B cell (primary cell): ENCODE measurements at regions not wholly inside any gene's neighbourhood (a gene's known extent, or its start where the extent isn't known, plus 50 kb on each side); places are given as distances from the start of the nearest gene placed in this dataset.

Experiments used
- ATAC-seq: fragments of 200-7000 bp; cut with Tn5 transposase; one replicate; pipeline ENCODE4 v1.10.0; 2021; ENCODE audit warnings: low read depth, mild to moderate bottlenecking, moderate number of reproducible peaks, moderate library complexity
- CTCF ChIA-PET: fragments of 350-600 bp; sonication (Branson Sonifier 250); formaldehyde crosslinking; loops from one replicate; lab custom pipeline; 2021; ENCODE audit warnings: antibody characterized with exemption, inconsistent platforms; lab: Charles Lee
- POLR2A ChIA-PET: fragments of 350-600 bp; sonication (Branson Sonifier 250); formaldehyde crosslinking; loops from one replicate; lab custom pipeline; 2021; ENCODE audit warnings: antibody characterized with exemption; lab: Charles Lee
- DNase-seq: peaks from one replicate; pipeline ENCODE4 v3.0.0; 2013
- H2AFZ ChIP-seq: 2 replicates; pipeline ENCODE4 v1.6.1; 2012; ENCODE audit warnings: mild to moderate bottlenecking, low read depth, low read length; ENCODE audit not compliant: insufficient read depth, poor library complexity, severe bottlenecking
- H3K27ac ChIP-seq, 2 donors: 1 replicate in 1 of 2; 2 replicates in 1 of 2; pipeline ENCODE4 v1.5.1; 2012 to 2013; ENCODE audit warnings: low read length in 2 of 2, mild to moderate bottlenecking in 2 of 2, moderate library complexity in 1 of 2
- H3K27me3 ChIP-seq, 4 experiments: fragments of 200-600 bp in 1 of 4; sonication (generic) in 1 of 4; replicated peaks in 1 of 4; 1 replicate in 2 of 4; 2 replicates in 2 of 4; pipeline versions ENCODE4 v1.6.1 to v1.7.0; 2013 to 2016; ENCODE audit warnings: low read length in 3 of 4, mild to moderate bottlenecking in 2 of 4, mixed read lengths in 1 of 4, moderate library complexity in 1 of 4; ENCODE audit not compliant: insufficient read depth in 4 of 4, control insufficient read depth in 3 of 4; ENCODE audit errors: control extremely low read depth in 1 of 4
- H3K36me3 ChIP-seq, 2 experiments: replicated peaks in 1 of 2; 1 replicate in 1 of 2; 2 replicates in 1 of 2; pipeline versions ENCODE4 v1.6.1 to v1.7.1; 2013; ENCODE audit warnings: low read length in 1 of 2; ENCODE audit not compliant: insufficient read depth in 2 of 2, control insufficient read depth in 1 of 2; ENCODE audit errors: control extremely low read depth in 1 of 2, extremely low read depth in 1 of 2
- H3K4me1 ChIP-seq, 2 donors: fragments of 200-600 bp in 1 of 2; sonication (generic) in 1 of 2; 1 replicate in 1 of 2; 2 replicates in 1 of 2; pipeline versions ENCODE4 v1.5.1 to v1.6.1; 2013 to 2017; ENCODE audit warnings: low read length in 2 of 2; ENCODE audit not compliant: control insufficient read depth in 2 of 2, insufficient read depth in 2 of 2
- H3K4me2 ChIP-seq: replicated peaks from 2 replicates; pipeline ENCODE3; 2012; ENCODE audit warnings: mild to moderate bottlenecking, low read depth, low read length; ENCODE audit not compliant: poor library complexity, severe bottlenecking
- H3K4me3 ChIP-seq, 5 experiments: fragments of 200-600 bp in 1 of 5; sonication (generic) in 1 of 5; 1 replicate in 3 of 5; 2 replicates in 2 of 5; pipeline versions ENCODE4 v1.5.1 to v1.7.0; 2011 to 2016; ENCODE audit warnings: low read length in 4 of 5, mild to moderate bottlenecking in 4 of 5, low read depth in 2 of 5, control low read depth in 1 of 5, moderate library complexity in 1 of 5; ENCODE audit not compliant: insufficient read depth in 1 of 5; ENCODE audit errors: control extremely low read depth in 1 of 5, extremely low read depth in 1 of 5
- H3K79me2 ChIP-seq: fragments of 200-600 bp; sonication (generic); one replicate; pipeline ENCODE4 v1.6.0; 2016; ENCODE audit warnings: low read length; ENCODE audit not compliant: control insufficient read depth, insufficient read depth
- H3K9ac ChIP-seq: fragments of 200-600 bp; sonication (generic); 2 replicates; pipeline ENCODE4 v1.6.1; 2017; ENCODE audit warnings: mild to moderate bottlenecking, low read length, moderate library complexity
- H3K9me3 ChIP-seq, 3 donors: one replicate each; pipeline versions ENCODE4 v1.6.1 to v1.7.1; 2013; ENCODE audit warnings: low read length in 2 of 3; ENCODE audit not compliant: control insufficient read depth in 2 of 3, insufficient read depth in 1 of 3; ENCODE audit errors: control extremely low read depth in 1 of 3
- H4K20me1 ChIP-seq: 2 replicates; pipeline ENCODE4 v1.6.0; 2012; ENCODE audit warnings: mild to moderate bottlenecking, low read length; ENCODE audit not compliant: insufficient read depth, control insufficient read depth, poor library complexity, severe bottlenecking
- H3K27ac Mint-ChIP-seq: one replicate; pipeline ENCODE4 v1.8.0; 2021; ENCODE audit warnings: mixed read lengths
- H3K27me3 Mint-ChIP-seq: one replicate; pipeline ENCODE4 v1.8.0; 2021; ENCODE audit warnings: mixed read lengths
- H3K4me1 Mint-ChIP-seq: one replicate; pipeline ENCODE4 v1.8.0; 2021; ENCODE audit warnings: mixed read lengths
- H3K4me3 Mint-ChIP-seq: one replicate; pipeline ENCODE4 v1.8.0; 2021; ENCODE audit warnings: mixed read lengths
- H3K9me3 Mint-ChIP-seq: one replicate; pipeline ENCODE4 v1.8.0; 2022; ENCODE audit warnings: mixed read lengths; ENCODE audit not compliant: insufficient read depth
- EZH2 ChIP-seq: IDR thresholded peaks from 2 replicates; pipeline ENCODE4 v1.6.1; 2012; ENCODE audit warnings: borderline replicate concordance, low read depth, mild to moderate bottlenecking, moderate library complexity, low read length; ENCODE audit not compliant: insufficient read depth, poor library complexity, severe bottlenecking
- WGBS: methylation state at CpG from one replicate; pipeline ENCODE4 v1.1.5; 2013; ENCODE audit warnings: missing lambda C conversion rate; ENCODE audit not compliant: insufficient coverage; 5-methylcytosine and 5-hydroxymethylcytosine counted together
- intact Hi-C: fragments of 100-400 bp; cut with micrococcal nuclease; formaldehyde crosslinking; loops from one replicate; pipeline ENCODE4 v1.10.0; 2022
- TF ChIP-seq, protein P1 (sequence below): fragments of 200-600 bp; IDR thresholded peaks from one replicate; pipeline ENCODE4 v1.8.0; 2022; ENCODE audit warnings: antibody characterized with exemption, mild to moderate bottlenecking

DNA sequence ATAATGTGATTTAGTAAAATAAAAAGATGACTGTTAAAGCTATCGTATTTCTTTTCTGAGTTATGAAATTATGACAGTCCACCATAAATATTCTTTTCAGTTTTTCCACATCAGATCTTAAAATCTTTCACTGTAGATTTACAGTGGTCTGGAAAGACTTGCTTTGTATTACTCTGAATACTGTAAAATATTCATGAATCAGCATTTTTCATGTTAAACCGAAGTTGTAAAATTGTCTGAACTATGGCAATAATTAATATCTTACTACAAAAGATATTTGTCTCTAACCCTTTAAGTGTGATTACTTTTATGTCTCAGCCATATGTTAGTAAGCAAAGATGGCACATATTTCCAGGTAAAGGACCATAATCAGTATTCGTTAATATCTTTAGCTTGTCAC lies 1397.2 kb upstream of the PCDH9 start:
- Mint-ChIP-seq H3K4me3 (no peak overlapping the region), H3K9me3 (no peaks in the 10 kb centered on the region), H3K4me1 (no peaks in the 10 kb centered on the region), H3K27me3 (no peaks in the 10 kb centered on the region), H3K27ac (no peak overlapping the region)
- ChIA-PET CTCF (no interaction called here), POLR2A (no interaction called here)
- no CpG with 5 or more reads among the region's 3 CpGs for WGBS
- Histone ChIP-seq H3K79me2 (no peaks in the 10 kb centered on the region), H4K20me1 (no peaks in the 10 kb centered on the region), H3K27me3 (no peaks in the 10 kb centered on the region), H3K4me3 (no peak overlapping the region), H3K9me3 (peaks cover 0 to 1% (median 0%) of the 10 kb centered on the region in 3 donors), H3K36me3 (no peaks in the 10 kb centered on the region), H2AFZ (no peak overlapping the region), H3K9ac (no peak overlapping the region), H3K27ac (no peak overlapping the region), H3K4me2 (no peak overlapping the region), H3K4me1 (no peaks in the 10 kb centered on the region)
- TF ChIP-seq, protein P1, sequence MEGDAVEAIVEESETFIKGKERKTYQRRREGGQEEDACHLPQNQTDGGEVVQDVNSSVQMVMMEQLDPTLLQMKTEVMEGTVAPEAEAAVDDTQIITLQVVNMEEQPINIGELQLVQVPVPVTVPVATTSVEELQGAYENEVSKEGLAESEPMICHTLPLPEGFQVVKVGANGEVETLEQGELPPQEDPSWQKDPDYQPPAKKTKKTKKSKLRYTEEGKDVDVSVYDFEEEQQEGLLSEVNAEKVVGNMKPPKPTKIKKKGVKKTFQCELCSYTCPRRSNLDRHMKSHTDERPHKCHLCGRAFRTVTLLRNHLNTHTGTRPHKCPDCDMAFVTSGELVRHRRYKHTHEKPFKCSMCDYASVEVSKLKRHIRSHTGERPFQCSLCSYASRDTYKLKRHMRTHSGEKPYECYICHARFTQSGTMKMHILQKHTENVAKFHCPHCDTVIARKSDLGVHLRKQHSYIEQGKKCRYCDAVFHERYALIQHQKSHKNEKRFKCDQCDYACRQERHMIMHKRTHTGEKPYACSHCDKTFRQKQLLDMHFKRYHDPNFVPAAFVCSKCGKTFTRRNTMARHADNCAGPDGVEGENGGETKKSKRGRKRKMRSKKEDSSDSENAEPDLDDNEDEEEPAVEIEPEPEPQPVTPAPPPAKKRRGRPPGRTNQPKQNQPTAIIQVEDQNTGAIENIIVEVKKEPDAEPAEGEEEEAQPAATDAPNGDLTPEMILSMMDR, result no peak
- TF ChIP-seq EZH2, result no peak
- no peak for DNase-seq
- no peak for ATAC-seq
- intact Hi-C loops, result no loop called here

DNA sequence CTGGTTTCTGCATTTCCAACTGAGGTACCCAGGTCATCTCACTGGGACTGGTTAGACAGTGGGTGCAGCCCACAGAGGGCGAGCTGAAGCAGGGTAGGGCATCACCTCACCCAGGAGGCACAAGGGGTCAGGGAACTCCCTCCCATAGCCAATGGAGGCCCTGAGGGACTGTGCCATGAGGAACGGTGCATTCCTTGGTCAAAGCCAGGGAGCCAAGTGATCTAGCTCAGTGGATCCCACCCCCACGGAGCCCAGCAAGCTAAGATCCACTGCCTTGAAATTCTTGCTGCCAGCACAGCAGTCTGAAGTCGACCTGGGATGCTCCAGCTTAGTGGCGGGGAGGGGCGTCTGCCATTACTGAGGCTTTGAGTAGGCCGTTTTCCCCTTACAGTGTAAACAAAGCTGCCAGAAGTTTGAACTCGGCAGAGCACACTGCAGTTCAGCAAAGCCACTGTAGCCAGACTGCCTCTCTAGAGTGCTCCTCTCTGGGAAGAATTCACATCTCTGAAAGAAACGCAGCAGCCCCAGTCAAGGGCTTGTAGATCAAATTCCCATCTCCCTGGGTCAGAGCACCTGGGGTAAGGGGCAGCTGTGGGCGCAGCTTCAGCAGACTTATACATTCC lies 1386.6 kb upstream of the PCDH9 start:
- ChIA-PET CTCF (no interaction called here), POLR2A (no interaction called here)
- Histone ChIP-seq H3K4me2 (no peak overlapping the region), H2AFZ (no peak overlapping the region), H3K27ac (no peak overlapping the region), H3K4me1 (no peaks in the 10 kb centered on the region), H3K27me3 (no peaks in the 10 kb centered on the region), H3K9me3 (peaks cover 0 to 10% (median 0%) of the 10 kb centered on the region in 3 donors), H3K9ac (no peak overlapping the region), H3K79me2 (no peaks in the 10 kb centered on the region), H4K20me1 (no peaks in the 10 kb centered on the region), H3K4me3 (no peak overlapping the region), H3K36me3 (no peaks in the 10 kb centered on the region)
- Mint-ChIP-seq H3K27ac (no peak overlapping the region), H3K27me3 (no peaks in the 10 kb centered on the region), H3K4me1 (no peaks in the 10 kb centered on the region), H3K9me3 (peaks cover 6% of the 10 kb centered on the region), H3K4me3 (no peak overlapping the region)
- DNase-seq (no peak), ATAC-seq (no peak)
- no peak for TF ChIP-seq EZH2
- TF ChIP-seq, protein P1, result no peak
- intact Hi-C loops, result no loop called here
- 87% methylated on average over 10 of the region's 10 CpGs for WGBS
